ENCODE measurements at regions not wholly inside any gene's neighbourhood (a gene's known extent, or its start where the extent isn't known, plus 50 kb on each side); places are given as distances from the start of the nearest gene placed in this dataset.
"Not testable (repeated sequence)": the region's sequence is repeated elsewhere in the genome, so short reads cannot be mapped to it uniquely, and the experiment has no call there.

DNA sequence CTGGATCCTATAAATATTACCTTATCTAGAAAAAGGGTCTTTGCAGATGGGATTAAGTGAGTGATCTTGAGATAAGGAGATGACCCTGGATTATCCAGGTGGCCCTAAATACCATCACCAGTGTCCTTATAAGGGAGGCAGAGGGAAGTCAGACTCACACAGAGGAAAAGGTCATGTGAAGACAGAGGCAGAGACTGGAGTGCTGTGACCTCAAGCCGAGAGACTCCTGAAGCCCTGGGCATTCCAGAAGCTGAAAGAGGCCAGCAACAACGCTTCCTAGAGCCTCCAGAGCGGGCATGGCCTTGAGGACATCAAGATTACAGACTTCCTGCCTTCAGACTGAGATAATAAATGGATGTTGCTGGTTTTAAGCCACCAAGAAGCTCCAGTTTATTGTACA, 118.8 kb downstream of the ATPSCKMT start:
- DNase-seq (ENCODE audit: low read depth, low spot score), result no peak

DNA sequence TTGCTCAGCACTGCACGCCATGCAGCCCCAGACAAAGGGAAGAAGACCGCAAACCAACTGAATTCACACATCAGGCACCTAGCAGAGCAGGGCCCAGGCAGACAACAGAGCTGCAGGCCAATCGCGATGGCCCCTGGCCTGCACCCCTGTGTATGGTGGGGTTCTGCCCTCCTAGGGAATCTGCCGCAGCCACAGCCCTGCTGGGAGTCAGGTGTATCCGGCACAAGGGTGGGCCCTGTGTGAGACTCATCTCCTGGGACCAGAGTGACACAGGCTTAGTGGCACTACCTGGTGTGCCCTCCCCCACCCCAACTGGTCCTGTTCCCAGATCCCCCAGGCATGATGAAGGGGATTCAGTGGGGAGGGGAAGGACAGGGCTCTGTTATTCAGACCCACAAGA, 122.8 kb downstream of the ATPSCKMT start:
- DNase-seq (ENCODE audit: low read depth, low spot score), result no peak

DNA sequence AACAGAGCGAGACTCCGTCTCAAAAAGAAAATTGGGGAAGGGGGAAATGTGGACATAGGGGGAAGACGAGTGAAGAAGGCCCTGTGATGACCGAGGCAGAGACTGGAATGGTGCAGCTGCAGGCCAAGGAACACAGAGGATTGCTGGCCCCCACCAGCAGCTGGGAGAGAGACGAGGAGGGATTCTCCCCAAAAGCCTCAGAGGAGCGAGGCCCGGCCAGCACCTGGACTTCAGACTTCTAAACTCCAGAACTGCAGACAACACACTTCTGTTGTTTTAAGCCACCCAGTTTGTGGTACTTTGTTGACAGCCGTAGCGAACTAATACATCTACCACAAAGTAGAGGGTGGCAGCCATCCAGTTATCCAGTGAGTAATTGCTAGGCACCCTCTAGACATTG, 124.6 kb downstream of the ATPSCKMT start:
- no peak for DNase-seq (ENCODE audit: low read depth, low spot score)

DNA sequence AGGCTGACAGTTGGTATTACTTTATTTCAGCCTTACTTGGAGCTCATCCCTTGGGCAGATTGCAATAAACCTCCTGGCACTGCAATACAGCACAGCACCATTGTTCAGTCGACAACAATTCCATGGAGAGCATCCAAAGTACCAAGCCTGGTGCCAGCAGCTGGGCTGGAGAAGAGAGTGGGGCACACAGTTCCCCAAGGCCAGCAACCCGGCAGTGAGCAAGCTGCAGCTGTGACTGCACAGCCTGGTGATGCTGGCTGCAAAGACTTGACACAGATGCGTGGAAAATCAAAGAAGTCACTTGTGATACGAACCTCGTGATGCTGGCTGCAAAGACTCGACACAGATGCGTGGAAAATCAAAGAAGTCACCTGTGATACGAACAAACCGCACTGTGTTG, 125.4 kb downstream of the ATPSCKMT start:
- no peak for DNase-seq (ENCODE audit: low read depth, low spot score)

DNA sequence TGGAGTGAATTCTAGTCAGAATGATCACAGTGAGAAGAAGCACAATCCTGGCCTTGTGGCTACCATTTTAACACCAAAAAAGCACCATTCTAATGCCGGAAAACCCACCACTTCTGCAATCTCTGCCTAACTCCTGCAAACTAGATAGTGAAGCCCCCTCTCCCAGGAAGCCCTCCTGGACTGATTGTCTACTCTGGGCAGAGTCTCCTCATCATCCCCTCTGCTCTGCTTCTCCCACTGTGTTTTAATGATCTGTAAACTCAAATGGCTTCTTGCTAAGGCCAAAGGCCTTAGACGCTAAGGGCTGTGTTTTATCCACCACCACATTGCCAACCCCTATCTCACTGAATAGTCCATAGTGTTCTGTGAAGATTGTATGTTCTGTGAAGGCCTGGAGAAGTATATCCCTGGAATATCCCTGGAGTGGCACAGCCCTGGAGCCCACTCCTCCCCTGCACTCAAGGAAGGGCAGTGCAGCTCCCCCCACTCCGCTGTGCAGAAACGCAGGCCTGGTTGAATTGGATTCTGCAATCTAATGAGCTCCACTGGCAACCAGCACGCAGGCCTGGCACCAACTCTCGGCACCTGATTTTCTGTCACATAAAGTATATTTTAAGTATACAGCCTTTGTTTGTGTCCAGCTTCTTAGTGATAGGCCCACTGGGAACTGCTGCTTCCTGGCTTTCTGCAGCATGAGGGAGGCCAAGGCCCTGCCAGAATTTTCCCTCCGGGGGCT, 126.3 kb downstream of the ATPSCKMT start:
- DNase-seq (ENCODE audit: low read depth, low spot score), result no peak

DNA sequence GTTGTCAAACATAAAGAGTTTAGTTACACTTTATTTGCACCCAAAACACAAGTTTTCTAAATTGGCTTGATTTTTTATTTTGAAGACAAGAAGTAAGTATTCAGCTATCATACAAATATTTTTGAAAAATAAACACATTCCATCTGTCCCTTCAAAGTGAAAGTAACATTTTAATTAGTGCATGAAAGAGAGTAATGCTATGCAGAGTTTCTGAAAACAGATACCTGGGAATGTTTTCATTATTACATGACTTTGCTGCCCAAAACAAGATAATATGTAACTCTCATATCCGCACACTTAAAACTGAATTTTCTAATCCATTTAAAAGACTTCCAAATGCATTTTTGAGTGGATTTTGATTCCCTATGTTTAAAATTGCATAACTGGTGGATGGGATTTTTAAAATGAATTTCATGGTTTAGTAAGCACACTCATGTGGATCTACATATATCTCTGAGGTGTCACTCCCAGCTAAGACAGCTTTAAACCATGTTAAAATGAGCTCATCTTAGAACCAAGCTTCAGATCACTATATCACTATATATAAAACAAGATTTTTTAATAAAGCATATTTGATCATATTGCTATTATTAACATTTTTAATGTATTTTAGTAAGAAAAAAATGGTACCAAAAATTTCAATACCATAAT, 127.5 kb downstream of the ATPSCKMT start:
- no peak for DNase-seq (ENCODE audit: low read depth, low spot score)

DNA sequence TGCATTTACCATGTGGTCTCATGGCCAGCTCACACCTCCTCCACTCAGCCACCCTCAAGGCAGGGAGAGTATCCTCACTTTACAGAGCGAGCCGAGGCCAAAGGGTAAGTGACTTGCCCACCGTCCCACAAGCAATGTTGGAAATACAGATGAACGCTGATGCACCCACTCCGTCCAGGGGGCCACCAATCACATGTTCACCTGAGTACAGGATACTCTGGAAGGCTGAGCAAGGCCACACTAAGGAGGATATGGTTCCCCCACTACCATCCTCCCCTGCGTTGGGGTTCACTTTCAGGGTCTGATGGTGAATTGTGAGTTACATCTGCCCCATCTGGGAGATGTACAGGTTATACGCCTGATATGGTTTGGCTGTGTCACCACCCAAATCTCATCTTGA, 128.8 kb downstream of the ATPSCKMT start:
- no peak for DNase-seq (ENCODE audit: low read depth, low spot score)

DNA sequence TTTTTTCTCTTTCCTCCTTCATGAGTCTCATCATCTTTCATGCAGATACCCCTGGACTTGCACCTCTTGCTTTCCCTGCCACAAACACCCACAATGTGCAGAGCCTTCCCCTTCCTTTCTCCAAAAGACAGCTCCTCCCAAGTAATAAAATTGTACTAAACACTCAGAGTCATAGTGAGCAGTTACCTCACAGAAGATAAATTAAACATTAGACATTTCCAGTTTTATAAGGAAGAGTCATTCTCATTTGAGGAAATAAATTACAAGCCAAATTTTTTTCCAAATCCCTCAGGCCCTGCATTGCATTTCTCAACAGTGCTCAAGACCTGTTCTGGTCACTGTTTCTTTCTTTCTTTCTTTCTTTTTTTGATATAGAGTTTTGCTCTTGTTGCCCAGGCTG, 131.5 kb downstream of the ATPSCKMT start:
- DNase-seq (ENCODE audit: low read depth, low spot score), result no peak

DNA sequence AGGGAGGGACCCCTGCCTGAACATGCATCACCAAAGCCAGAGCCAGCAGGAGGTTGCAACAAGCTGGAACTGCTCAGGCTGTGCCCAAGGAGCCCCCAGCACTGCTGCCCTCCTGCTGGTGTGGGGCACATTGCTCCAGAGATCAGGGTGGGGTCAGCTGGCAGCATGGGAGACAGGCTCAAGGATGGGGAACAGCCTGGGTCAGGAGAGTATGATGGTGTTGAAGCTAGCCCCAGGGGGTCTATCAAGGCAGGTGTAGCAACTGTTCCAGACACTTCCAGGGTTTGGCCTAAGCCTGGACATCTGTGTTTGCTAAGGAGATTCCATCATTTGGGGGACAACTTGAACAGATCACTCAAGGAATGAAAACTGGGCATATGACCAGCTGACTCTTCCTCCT, 133.1 kb downstream of the ATPSCKMT start:
- DNase-seq (ENCODE audit: low read depth, low spot score), result no peak

DNA sequence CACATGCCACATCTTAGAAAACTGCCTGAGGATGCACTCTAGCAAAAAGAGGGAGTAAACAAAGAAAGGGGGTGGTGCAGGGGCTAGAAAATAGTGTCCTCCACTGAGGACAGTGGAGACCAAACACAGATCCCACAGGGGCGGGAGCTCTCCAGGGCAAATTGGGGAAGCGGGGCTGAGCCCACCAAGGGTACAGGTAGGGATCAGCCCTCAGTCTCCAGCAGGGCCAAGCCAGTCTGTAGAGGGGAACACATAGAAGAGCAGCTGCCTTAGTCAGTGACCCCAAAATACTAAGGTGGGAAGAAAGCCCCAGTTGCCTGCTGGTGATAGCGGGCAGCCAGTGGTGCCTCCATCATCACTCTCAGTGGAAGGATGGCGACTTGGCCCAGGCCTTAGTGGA, 134.0 kb downstream of the ATPSCKMT start:
- no peak for DNase-seq (ENCODE audit: low read depth, low spot score)

DNA sequence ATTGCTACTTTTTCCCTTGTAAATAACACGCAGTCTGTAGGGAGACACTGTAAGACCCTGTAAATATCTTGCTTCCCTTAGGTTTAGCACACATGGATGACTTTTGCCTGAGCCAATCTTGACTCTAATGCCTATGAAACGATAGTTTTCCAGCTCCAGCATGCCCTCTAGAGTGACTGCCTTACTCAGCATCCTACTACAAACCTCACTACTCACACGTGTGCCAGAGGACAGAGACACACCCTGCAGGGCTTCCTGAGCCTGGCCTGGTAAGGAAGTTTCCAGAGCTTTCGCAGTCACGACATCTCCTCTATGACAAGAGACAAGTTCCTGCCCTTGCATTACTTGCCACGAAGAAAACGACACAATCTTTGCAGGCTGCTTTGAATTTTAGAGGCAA, 138.1 kb downstream of the ATPSCKMT start:
- DNase-seq (ENCODE audit: low read depth, low spot score), result no peak

DNA sequence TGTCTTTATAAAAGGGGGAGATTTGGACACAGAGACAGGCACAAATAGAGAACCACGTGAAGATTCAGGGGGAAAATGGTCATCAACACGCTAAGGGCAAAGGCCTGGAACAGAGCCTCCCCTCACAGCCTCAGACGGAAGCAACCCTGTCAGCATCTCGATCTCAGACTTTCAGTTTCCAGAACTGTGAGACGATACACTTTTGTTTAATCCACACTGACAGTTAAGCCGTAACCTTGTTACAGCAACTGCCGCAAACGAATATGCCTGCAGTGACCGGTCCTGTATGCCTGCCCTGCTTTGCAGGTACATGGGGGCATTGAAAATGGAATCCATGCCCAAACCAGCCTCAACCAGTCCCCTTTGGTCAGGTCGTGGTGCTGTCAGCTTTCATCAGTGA, 139.5 kb downstream of the ATPSCKMT start:
- DNase-seq (ENCODE audit: low read depth, low spot score), result no peak

DNA sequence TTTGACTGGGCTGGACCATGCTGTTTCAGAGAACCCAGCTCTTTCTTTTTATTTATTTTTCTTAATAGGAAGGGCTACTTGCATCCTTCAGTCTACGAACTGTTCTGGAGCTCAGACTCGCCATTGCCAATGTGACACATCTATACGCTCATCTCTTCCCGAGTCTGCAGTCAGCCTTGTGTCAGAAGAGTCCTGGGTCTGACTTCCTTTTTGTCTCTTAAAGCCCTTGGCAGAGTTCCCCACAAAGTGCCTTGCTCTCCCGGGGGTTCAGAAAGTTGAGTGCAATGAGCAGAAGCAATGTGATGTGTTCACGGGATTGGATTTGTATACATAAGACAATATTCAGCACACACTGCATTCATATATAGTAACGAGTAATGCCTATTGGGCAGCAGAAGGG, 140.4 kb downstream of the ATPSCKMT start:
- no peak for DNase-seq (ENCODE audit: low read depth, low spot score)

DNA sequence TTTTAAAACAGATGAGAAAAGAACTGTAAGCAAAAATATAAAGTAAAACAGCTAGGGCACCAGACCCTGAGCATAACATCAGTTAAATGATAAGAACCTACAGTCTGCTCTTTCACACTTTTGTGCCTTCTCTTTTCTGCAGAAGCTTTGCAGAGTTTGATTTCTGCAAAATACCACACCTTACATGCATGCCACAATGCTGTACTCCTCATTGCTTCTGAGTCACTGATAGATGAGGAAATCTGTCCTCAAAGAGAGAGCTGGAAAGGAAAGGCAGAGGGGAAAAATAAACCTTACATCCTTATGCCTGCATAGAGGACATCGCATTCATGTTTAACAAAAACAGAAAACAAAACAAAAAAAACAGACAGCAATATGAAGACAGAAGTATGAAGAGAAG, 142.9 kb downstream of the ATPSCKMT start:
- no peak for DNase-seq (ENCODE audit: low read depth, low spot score)

DNA sequence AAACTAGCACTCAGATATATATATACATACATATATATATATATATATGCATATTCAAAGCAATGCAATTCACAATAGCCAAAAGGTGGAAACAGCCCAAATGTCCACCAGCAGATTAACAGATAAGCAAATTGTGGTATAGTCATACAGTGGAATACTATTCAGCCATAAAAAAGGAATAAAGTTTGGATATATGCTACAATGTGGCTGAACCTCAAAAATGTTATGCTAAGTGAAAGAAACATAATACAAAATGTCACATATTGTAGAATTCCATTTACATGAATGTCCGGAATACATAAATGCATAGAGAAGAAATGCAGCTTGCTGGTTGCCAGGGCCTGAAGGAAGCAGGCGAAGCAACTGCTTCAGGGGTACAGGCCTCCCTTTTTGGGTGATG, 143.4 kb downstream of the ATPSCKMT start:
- no peak for DNase-seq (ENCODE audit: low read depth, low spot score)

DNA sequence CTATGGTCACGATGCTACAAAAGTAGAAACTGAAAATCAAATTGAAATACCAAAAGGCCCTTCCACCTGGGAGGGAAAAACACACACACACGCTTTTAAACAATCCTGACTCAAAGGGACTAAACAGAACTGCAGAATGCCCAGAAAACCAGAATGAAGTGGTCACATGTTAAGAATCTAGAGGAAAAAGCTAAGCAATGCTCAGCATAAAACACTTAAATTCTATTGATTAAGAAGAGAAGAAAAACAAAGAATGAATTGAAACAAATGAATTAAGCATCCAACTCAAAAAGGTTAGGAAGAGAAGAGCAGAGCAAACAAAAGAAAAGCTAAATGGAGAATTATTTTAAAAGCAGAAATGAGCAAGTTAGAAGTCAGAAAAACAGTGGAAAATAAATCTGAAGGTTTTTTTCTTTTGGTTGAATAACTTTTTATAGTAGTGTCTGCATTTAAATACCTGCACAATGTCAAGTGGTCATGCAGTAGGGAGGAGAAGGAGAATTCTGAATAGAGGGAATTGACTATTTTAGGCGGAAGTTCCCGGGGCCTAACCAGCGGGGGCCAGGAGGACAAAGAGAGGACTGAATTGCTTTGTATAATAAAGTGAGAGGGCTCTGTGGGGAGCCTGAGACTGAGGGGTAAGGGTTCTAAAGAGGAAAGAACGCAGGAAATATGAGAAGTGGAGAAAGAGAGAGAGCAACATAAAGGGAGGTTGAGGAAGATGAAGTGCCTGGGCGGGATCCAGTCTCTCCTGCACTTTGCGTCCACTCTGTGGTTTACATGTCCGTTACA, 146.8 kb downstream of the ATPSCKMT start:
- no peak for DNase-seq (ENCODE audit: low read depth, low spot score)

DNA sequence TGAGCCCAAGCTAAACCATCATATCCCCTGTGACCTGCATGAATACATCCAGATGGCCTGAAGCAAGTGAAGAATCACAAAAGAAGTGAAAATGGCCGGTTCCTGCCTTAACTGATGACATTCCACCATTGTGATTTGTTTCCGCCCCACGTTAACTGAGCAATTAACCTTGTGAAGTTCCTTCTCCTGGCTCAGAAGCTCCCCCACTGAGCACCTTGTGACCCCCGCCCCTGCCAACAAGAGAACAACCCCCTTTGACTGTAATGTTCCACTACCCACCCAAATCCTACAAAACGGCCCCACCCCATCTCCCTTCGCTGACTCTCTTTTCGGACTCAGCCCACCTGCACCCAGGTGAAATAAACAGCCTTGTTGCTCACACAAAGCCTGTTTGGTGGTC, 147.5 kb downstream of the ATPSCKMT start:
- not testable (repeated sequence) for DNase-seq (ENCODE audit: low read depth, low spot score)

DNA sequence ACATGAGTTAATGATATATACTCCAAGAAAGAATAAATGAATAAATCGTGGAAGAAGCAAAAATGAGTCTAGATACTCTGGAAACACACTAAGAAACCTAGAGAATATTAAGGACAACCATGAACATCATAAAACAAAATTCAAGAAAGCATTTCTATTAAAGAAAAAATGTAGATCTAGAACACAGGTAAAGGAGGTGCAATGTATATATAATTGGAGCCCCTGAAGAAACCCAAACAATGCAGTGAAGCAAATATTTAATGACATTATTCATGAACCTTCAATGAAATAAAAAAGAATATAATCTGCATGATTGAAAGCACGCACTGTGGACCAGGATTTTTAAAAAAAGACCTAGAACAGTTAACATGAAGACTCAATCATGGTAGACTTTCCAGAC, 150.1 kb downstream of the ATPSCKMT start:
- DNase-seq (ENCODE audit: low read depth, low spot score), result no peak

DNA sequence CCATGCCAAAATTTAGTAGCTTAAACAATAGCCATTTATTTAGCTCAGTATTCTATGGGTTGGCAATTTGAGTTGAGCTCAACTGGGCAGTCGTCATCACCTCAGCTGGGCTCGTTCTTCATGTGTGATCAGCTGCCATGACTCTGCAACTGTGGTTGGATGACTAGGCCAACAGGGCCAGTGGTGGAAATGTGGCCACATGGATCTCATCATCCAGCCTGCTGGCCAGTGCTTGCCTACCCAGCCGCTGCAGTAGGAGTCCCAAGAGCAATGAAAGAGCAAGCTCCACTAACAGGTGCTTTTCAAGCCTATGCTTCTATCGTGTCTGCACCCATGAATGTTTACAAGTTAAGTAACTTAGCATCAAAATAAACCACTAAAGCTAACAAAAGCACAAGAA, 158.0 kb downstream of the ATPSCKMT start:
- no peak for DNase-seq (ENCODE audit: low read depth, low spot score)

DNA sequence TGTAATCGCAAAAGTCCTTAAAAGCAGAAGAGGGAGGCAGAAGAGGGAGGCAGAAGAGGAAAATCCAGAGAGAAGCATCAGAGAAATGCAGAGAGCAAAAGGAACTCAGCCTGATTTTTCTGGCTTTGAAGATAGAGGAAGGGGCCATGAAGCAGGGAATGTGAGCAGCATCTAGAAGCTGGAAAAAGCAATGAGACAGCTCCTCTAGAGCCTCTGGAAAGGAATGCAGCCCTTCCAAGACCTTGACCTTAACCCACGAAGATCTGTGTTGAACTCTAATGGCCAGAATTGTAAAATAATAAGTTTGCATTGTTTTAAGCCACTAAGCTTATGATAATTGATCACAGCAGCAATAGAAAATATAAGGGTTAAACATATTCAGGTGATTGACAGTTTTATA, 159.6 kb downstream of the ATPSCKMT start:
- no peak for DNase-seq (ENCODE audit: low read depth, low spot score)

DNA sequence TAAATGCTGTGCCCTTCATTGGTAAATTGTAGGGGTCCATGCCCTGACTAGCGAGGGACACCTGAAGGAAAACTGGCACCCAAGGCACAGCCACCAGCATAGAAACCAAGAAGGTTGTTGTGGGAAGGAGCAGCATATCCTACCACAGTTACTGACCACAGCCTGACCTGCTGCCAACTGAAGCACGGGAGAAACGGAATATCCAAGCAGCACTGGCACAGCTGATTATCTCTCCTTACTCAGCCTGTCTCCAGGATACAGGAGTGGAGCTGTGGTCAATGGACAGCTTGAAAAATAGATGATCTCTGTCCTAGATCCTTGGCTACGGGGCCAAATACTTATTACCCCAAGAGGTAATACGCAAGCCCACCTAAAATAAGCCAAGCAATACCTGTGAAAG, 164.5 kb downstream of the ATPSCKMT start:
- no peak for DNase-seq (ENCODE audit: low read depth, low spot score)

DNA sequence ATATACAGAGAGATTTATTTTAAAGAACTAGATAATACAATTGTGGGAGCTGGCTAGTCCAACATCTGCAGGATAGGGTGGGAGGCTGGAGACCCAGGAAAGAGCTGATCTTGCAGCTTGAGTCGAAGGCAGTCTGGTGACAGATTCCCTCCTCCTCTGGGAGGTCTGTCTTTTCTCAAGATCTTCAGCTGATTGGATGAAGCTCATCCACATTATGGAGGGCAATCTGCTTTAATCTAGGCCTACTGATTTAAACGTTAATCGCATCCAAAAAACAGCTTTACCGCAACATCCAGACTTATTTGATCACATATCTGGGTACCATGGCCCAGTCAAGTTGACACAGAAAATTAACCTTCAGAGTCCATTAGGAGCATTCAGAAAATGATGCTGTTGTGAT, 168.1 kb downstream of the ATPSCKMT start:
- DNase-seq (ENCODE audit: low read depth, low spot score), result no peak
